ENCODE measurements at regions not wholly inside any gene's neighbourhood (a gene's known extent, or its start where the extent isn't known, plus 50 kb on each side); places are given as distances from the start of the nearest gene placed in this dataset.

DNA sequence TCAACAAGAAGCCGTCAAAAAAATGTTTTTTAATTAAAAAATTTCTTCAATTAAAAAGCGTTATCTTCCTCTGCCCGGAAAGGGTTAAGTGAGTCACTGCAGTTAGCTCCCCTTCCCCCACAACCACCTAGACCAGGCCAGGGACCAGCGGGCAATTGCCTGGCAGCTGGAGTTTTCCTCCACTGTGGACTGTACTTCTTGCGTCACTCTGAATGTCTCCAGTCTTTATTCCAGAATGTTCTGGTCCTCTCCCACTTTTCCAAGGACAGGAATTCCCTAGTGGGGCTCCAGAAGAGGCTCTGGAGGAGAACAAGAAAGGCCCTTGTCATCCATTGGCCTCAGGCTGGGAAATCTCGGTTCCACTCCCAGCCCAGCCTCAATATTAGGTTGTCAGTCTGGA, 114.0 kb downstream of the C9orf50 start:
- no peak for DNase-seq (ENCODE audit: low read depth in 2 of 2, low spot score in 1 of 2)

DNA sequence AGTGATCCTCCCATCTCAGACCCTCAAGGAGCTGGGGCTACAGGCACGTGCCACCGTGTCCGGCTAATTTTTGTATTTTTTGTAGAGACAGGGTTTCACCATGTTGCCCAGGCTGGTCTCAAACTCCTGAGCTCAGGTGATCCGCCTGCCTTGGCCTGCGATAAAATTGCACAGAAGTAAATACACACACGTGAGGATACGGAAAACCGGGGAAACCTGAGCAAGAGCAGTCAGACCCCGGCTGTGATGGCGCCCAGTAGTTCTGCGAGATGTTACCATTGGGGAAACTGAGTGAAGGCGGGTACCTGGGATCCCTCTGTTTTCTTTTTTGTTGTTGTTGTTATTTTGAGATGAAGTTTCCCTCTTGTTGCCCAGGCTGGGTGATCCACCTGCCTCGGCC, 114.9 kb downstream of the C9orf50 start:
- no peak for DNase-seq (ENCODE audit: low read depth in 2 of 2, low spot score in 1 of 2)

GRCh38 chr9:129505270-129505902, 115.5 kb downstream of the C9orf50 start:
- DNase-seq (ENCODE audit: low read depth in 2 of 2, low spot score in 1 of 2): no peak

DNA sequence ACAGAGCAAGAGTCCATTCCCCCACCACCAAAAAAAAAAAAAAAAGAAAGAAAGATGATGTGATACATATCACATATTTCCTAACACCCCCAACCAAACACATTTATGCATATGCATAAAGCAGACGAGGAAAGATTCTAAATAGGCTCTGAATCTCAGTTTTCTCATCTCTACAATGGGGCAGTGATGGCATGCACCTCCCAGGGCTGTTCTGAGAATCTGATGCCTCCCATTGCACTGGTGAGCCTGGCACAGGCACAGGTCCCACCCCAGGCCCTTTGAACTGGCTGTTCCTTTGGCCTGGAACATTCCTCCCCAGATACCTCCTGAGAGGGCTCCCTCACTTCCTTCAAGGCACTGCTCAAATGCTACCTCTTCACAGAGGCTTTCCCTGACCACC, 116.5 kb downstream of the C9orf50 start:
- no peak for DNase-seq (ENCODE audit: low read depth in 2 of 2, low spot score in 1 of 2)

DNA sequence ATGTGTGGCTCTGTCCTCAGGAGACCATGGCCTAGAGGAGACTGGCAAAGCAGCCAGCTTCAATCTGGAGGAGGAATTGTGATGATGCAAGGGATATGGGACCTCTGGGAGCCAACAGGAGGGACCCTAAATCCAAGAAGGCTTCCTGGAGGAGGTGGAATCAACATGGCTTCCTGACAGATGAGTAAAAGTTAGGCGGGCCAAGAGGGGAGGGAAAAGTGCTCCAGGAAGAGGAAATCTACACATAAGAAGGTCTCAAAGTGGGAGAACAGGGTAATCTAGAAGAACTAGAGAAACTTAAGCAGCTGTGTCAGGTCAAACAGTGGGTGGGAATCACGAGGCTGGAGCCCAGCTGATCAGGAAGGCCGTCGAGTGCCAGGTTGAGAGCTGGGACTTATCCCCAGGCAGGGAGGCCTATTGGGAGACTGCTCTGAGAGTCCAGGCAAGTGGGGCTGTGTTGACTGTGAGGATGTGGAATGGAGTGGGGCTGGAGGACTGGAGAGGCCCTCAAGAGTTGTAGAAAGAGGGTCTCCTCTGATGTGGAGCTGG, 119.1 kb downstream of the C9orf50 start:
- DNase-seq (ENCODE audit: low read depth in 2 of 2, low spot score in 1 of 2): no peak

GRCh38 chr9:129500863-129501770, 119.8 kb downstream of the C9orf50 start:
- DNase-seq (ENCODE audit: low read depth in 2 of 2, low spot score in 1 of 2): no peak

DNA sequence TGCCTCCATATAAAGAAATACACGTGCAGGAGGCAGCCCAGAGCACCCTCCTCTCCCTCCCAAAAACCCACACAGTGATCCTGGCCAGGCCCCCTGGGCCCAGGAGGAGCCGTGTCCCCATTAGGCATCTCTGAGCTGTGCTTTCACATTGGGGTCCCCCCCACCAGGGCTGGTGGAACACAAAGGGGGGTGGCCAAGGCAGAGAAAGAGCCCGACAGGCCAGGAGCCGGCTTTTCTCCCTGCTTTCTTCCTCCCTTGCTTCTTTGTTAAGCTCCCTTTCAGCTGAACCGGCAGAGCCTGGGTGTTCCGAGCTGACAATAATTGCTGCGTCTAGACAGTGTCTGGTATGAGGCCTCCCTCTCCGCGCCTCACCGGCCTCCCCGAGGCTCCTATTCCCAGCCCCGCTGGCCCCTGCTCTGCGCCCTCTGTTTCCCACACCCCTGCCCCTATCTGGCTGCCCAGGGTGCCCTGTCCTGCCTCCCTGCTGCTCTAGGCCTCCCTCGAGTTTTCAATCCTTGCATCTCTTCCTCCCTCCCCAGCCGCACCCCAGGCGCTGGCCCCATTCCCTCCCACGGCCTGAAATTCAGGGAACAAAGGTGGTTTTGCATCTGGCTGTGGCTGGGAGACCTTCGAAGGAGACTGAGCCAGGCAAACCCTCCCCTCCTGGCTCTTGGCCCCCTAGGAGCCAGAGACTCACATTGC, 120.6 kb downstream of the C9orf50 start:
- DNase-seq (ENCODE audit: low read depth in 2 of 2, low spot score in 1 of 2): no peak

DNA sequence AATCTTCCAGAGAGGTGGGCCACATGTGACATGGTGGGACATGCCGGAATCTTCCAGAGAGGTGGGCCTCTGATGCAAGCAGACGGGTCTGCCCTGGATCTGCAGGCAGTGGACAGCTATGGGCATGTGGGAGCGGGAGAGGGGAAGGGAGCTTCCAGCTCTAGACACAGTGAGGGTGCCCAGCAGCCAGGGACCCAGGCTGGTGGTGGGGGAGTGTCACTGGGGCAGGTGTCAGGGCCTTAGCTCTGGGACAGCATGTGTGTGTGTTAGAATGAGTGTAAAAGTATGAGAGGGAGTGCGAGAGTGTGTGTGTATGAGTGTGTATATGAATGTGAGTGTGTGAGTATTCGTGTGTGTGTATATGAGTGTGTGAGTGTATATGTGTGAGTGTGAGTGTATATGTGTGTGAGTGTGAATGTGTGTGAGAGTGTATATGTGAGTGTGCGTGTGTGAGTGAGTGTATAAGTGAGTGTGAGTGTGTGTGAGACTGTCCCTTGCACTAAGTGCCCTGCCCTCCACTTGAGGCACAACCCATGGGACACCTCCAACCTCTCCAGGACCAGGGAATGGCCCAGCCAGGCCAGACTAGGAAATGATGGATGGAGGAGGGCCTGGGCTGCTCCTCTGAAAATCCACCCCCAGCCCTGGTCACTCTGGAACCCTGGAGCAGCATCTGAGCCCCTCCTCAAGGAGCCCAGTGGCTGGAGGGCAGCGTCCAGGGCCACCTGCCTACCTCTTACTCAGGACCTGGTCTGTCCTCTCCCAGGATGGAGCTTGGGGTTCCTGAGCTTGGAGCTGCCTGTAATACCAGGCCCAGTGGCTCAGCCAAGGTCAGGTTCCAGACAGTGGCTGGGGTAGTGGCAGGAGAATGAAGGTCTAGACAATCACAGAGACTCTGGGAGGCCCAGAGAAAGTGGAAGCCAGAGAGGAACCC, 122.2 kb downstream of the C9orf50 start:
- DNase-seq (ENCODE audit: low read depth in 2 of 2, low spot score in 1 of 2): no peak

DNA sequence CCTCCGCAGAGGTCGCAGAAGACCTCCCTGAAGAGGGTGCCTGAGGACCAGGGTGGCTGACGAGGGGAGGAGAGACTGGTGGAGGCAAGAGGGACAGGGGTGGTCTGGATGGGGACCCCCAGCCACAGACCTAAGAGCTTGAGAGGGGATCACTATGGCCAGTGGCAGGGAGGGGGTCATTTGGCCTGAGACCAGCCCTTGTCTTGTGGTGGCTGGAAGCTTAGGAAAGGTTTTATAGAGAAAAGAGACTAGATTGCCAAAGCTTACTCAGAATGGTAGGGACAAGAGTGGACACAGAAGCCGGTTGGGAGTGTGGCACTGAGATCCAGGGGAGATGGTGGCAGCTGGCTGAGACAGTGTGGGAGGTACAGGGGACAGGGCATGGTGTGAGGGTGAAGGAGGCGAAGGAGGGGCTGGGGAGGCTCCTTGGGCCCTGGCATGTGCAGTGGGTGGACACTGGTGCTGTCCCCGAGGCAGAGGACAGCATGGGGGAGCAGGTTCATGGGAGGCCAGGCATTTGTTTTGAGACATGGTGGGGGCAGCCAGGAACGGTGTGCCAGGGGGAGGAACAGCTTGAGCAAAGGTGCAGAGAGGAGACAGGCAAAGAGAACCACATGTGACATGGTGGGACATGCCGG, 123.0 kb downstream of the C9orf50 start:
- DNase-seq (ENCODE audit: low read depth in 2 of 2, low spot score in 1 of 2): no peak

- no peak for DNase-seq (ENCODE audit: low read depth in 2 of 2, low spot score in 1 of 2)
Measured at GRCh38 chr9:129497005-129497812, 123.7 kb downstream of the C9orf50 start.

DNA sequence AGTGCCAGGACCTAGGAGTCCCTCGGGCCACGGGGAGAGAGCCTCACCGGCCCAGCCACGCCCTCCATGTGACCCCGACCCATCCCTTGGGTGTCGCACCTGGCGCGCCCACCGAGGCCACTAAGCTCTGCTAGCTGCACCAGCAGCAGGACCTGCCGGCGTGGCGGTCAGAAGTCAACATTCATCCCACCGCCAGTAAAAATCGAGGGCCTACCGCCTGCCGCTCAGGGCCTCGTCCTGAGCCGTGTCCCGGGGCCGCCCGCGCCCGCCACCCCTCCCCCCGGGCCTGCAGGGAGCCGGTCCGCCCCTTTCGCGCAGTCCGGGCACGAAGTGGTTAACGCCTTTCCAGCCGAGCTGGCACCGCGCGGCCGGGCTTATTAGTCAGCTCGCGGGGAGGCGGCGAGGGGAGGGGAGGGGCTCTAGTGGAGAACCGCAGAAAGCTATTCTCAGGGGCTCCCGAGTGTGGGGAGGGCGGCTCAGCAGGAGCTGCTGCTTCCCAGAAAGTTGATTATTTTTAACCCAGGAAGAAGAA, 124.4 kb downstream of the C9orf50 start:
- peak; percentile 60 to 70 for DNase-seq (ENCODE audit: low read depth in 2 of 2, low spot score in 1 of 2)

DNA sequence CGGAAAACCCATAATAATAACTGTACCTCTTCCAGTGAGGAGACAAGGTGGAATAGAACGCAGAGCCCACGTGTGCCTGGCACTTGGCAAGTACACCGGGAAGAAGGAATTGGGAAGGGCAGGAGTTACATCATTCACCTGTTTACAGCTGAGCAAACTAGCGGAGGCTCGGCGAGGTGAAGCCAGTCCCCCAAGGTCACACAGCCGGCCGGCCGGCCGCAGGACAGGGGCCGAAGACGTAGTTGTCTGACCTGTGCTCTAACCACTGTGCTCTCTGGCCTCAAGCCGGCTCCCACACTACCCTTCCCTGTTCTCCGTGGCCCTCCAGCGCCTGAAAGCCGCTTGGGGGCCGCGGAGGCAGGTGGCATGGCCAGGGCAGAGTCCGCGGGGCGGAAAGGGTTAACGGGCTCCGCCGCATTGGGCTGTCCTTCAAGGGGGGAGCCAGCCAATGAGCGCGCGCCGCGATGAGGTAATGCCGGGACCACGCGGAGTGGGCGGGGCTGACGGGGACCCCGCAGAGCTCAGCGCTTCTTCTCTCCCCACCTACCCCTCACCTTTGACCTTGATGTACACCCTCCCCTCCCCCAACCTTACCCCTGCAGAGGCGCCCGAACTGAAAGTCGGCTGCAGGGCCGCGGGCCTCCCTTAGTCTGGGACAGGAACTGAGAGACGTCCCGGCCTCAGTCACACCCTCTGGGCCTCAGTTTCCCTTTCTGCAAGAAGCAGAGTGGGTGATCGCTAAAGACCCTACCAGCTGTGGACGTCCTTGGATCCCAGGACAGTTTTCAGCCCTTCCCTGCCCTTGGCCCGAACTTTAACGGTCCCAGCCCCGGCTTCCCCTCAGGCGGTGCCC, 125.1 kb downstream of the C9orf50 start:
- DNase-seq (ENCODE audit: low read depth in 2 of 2, low spot score in 1 of 2): peak in 1 of 2 donors; percentile 64

GRCh38 chr9:129494113-129494789, 126.7 kb downstream of the C9orf50 start:
- no peak for DNase-seq (ENCODE audit: low read depth in 2 of 2, low spot score in 1 of 2)

DNA sequence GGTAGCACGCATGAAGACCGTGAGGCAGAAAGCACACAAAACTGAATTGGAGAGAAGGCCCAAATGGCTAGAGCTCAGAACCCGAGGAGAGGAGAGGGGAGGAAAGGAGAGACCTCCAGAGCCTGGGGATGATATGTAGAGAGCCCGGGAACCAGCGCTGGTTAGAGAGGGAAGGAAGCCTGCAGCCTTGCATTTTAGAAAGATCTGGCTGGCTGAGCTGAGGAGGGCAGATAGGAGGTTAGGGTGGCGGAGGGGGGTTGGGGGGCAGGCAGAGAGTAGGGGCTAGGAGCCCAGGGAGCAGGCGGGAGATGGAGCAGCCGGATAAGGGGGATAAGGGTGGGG, 127.2 kb downstream of the C9orf50 start:
- no peak for DNase-seq (ENCODE audit: low read depth in 2 of 2, low spot score in 1 of 2)

GRCh38 chr9:129493002-129493705, 127.7 kb downstream of the C9orf50 start:
- no peak for DNase-seq (ENCODE audit: low read depth in 2 of 2, low spot score in 1 of 2)

DNA sequence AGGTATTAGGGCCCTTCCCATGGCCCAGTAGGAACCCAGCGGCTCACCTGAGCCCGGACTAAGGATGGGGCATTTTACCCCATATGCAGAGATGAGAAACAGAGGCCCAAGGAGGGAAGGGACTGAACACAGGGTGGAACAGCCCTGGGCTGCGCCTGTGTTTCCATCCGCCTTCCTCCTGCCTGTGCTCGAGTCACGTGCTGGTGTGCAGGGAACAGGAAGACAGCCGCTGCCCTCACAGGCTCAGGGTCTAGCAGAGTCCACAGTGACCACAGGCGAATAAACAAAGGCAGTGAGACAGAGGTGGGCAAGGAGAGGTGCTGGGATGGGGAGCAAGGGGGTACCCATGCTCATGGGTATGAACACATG, 129.4 kb downstream of the C9orf50 start:
- DNase-seq (ENCODE audit: low read depth in 2 of 2, low spot score in 1 of 2): no peak
